Hematopoietic multipotent progenitor cell treated with erythropoietin and hydrocortisone succinate and interleukin-3 and kit ligand, for 15 days (in vitro differentiated cells): ENCODE measurements at regions not wholly inside any gene's neighbourhood (a gene's known extent, or its start where the extent isn't known, plus 50 kb on each side); places are given as distances from the start of the nearest gene placed in this dataset.

Experiments used
- DNase-seq: peaks from one replicate; pipeline ENCODE4 v3.0.0-alpha.2; 2015; ENCODE audit warnings: low spot score

- DNase-seq = no peak
Measured at GRCh38 chr10:31709476-31709875, 219.2 kb downstream of the ARHGAP12 start.

GRCh38 chr10:31709028-31709427, 219.6 kb downstream of the ARHGAP12 start:
- DNase-seq = no peak

DNA sequence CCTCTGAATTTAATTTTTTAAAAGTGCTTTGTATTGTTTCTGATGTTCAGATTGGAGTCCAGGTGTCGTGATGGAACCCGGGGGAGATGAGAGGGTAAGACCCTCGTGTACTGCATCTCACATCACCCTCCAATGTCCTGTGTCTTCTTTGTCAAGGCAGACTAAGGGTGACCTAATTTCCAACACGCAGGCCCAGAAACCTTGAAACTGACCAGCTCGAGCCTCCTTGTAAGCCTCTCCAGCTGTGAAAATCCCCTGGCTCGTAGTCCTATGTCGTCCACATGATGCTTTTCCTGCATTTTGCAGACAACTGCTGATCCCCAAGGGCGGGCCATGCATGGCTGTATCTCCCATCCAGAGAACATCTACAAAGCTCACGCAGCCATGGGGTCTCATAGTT, 220.2 kb downstream of the ARHGAP12 start:
- DNase-seq = no peak

- no peak for DNase-seq
Measured at GRCh38 chr10:31708046-31708445, 220.6 kb downstream of the ARHGAP12 start.

- DNase-seq = no peak
Measured at GRCh38 chr10:31707093-31708039, 221.3 kb downstream of the ARHGAP12 start.

- no peak for DNase-seq
Measured at GRCh38 chr10:31706464-31707092, 222.1 kb downstream of the ARHGAP12 start.

DNA sequence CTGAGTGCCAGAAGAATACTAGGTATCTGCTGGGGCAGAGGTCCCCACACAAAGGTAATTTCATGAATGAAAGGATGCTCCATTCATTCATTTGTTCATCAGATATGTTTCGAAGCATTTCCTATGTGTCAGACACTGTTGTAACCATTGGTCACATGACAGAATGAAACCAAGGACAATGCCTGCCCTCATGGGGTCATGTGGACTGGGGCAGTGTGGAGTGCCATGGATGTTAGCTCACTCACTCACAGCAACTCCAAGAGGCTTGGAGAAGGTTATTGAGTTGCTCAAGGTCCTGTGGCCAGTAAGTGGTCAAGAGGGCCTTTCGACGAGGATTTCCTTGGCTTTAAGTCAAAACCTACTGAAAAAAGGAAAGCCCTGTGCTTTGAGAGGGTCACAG, 223.5 kb downstream of the ARHGAP12 start:
- no peak for DNase-seq

DNA sequence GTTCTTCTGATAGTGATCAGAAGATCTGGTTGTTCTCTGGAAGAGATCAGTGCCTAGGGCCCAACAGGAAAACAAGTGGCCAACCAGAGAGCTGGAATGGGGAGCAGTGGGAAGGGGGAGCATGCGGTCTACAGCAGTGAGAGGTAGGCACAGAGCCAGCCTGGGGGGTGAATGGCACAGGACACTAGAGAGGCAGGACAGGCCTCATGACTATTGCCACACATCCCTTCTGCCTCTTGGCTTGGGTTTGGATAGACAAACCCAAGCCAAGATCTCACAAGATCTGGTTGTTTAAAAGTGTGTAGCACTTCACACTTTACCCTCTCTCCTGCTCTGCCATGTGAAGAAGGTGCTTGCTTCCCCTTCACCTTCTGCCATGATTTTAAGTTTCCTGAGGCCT, 224.4 kb downstream of the ARHGAP12 start:
- no peak for DNase-seq

DNA sequence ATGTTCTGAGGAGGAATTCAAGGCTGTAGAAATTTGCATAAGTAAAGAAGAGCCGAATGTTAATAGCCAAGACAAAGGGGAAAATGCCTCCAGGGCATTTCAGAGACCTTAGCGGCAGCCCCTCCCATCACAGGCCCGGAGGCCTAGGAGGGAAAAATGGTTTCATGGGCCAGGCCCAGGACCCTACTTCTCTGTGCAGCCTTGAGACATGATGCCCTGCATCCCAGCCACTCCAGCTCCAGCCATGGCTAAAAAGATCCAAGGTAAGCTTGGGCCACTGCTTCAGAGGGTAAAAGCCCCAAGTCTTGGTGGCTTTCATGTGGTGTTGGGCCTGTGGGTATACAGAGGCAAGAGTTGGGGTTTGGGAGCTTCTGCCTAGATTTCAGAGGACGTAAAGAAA, 225.7 kb downstream of the ARHGAP12 start:
- no peak for DNase-seq

- DNase-seq = no peak
Measured at GRCh38 chr10:31702005-31702404, 226.6 kb downstream of the ARHGAP12 start.

DNA sequence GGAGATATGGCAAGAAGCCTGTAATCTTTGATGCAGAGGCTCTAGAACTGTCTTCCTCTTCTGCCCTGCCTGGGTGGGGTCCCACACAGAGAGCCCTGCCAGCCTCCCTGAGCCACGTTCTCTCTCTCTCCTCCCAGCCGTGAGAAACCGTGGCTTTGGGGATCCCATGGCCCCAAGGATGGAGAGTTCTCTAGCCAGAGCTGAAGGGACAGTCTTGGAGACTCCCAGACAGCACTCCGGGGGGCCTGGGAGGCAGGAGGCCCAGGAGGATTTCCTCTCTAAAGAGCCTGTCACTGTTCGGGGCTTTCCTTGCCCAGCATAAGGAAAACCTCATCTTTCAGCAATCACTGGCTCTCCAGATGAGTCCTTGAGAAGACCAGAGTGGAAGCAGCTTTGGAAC, 227.1 kb downstream of the ARHGAP12 start:
- DNase-seq = no peak

GRCh38 chr10:31700181-31700611, 228.4 kb downstream of the ARHGAP12 start:
- DNase-seq = no peak

DNA sequence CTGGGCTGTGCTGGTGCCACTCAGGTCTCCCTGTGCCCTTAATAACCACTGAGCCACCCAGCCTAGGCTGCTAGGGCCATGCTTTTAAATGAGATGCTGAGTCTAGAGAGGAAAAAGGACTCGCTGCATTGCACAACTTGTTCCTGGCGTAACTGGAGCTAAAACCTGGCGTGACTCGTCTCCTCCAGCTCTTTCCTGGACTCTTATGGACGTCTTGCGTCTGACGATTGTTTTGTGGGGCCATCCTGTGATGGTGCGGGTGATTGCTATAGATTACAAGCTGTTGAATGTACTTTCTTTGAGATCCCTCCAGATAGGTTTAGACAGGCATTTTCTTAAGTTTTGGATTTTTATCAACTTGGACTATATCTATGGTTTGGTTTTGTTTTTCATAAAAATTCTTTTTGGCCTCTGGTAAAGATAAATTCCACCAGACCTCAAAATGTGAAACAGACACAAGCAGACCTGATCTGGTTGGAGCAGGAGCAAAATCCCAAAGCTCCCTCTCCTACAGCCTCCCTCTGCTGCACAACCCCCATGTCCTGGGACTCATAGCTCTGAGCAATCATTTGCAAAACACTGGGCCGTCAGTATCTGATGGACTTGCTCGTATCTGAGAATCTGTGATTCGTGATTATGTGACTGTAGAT, 230.3 kb downstream of the ARHGAP12 start:
- DNase-seq = no peak

GRCh38 chr10:31697271-31698180, 231.1 kb downstream of the ARHGAP12 start:
- DNase-seq = no peak

- DNase-seq = no peak
Measured at GRCh38 chr10:31694929-31695837, 233.4 kb downstream of the ARHGAP12 start.

DNA sequence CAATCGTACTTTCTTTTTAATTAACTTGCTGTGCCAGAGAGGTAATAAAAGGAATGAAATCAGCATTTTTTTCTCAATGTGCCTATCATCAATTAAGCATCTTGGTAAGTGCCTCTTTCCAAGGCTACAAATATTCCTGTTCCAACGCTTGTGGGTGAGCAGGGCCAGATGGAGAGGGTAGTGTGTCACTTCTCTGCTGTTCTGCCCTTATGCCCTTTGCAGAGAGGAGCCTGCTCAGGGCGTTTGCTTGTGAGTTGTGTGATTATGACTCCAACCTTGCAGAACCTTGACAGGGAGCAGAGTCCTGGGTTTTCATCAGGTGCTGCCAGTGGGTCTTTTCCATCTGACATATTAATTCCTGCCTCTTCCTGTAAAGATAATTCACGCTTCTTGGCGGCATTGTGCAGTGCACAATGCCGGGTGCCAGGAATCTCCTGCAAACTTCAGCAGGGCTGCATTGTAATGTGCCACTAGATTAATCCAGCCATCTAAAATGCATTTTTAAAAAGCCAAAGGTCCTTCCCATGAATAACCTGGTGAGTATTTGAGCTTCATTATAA, 234.4 kb downstream of the ARHGAP12 start:
- DNase-seq = no peak

- no peak for DNase-seq
Measured at GRCh38 chr10:31693491-31693890, 235.1 kb downstream of the ARHGAP12 start.

GRCh38 chr10:31689233-31689632, 239.4 kb downstream of the ARHGAP12 start:
- DNase-seq = no peak

DNA sequence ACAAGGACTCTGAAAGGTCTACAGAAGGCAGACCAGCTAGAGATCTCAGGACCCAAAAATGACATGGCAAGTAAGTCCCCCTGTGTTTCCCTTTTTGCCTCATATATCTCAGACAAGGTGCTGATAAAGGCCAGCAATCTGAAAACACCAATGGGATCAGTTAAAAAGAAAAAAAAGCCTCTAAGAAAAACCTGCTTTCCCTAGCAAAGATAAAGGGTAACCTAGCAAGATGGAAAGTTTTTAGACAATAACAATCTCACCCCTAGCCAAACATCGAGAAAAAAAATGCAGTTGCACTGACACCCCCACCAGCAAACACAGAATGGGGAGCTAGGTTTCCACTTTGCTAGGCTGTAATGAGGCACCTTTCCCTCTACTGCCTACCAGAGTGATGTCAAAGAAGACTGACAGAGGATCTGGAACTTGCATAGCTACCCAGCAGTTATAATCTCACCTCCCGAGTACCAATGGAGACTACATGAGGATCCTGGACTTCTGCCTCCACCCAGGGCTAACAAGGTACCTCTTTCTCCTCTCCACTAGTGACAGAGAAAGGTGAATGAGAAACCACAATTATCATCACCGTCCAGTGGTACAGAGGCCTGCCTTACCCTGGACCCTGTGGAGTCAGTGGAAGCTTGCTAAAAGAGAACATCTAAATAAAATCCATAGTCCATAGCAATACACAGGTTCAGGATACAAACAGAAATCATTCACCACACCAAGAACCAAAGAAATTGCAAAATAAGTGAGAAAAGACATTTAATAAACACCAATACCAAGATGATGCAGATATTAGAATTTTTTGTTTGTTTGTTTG, 240.8 kb downstream of the ARHGAP12 start:
- DNase-seq = no peak

DNA sequence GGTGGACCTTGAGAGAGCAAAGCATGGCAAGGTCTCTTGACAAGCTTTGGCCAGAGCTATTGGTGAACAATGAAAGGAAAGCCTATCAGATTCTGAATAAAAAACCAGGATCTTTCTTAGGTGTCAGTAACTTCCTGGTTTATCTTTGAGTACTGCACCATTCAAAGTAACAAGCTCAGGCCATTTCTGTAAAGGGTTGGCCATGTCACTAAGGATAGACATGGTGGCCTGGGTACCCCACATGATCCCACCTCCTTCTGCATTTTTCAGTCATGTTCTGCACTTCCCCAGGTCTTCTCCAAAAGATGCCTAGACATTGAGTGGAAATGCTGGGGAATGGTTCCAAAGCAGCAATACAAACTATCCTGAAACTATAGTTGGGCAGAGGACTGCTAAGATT, 242.0 kb downstream of the ARHGAP12 start:
- DNase-seq = no peak
